ENCODE measurements at regions not wholly inside any gene's neighbourhood (a gene's known extent, or its start where the extent isn't known, plus 50 kb on each side); places are given as distances from the start of the nearest gene placed in this dataset.

GRCh38 chr7:52635021-52635420, 400.4 kb upstream of the POM121L12 start:
- intact Hi-C loops (cut with DNase I; ENCODE audit: low total_unique reads): no loop called here
- no peak for TF ChIP-seq POLR2AphosphoS5 (IDR thresholded peaks at IDR 0.05)
- no peak for TF ChIP-seq EP300 (IDR thresholded peaks at IDR 0.05)
- TF ChIP-seq, protein P1, sequence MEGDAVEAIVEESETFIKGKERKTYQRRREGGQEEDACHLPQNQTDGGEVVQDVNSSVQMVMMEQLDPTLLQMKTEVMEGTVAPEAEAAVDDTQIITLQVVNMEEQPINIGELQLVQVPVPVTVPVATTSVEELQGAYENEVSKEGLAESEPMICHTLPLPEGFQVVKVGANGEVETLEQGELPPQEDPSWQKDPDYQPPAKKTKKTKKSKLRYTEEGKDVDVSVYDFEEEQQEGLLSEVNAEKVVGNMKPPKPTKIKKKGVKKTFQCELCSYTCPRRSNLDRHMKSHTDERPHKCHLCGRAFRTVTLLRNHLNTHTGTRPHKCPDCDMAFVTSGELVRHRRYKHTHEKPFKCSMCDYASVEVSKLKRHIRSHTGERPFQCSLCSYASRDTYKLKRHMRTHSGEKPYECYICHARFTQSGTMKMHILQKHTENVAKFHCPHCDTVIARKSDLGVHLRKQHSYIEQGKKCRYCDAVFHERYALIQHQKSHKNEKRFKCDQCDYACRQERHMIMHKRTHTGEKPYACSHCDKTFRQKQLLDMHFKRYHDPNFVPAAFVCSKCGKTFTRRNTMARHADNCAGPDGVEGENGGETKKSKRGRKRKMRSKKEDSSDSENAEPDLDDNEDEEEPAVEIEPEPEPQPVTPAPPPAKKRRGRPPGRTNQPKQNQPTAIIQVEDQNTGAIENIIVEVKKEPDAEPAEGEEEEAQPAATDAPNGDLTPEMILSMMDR (IDR thresholded peaks at IDR 0.05): no peak
- no peak for TF ChIP-seq POLR2A (IDR thresholded peaks at IDR 0.05)
- H3K36me3 ChIP-seq: no peaks in the 10 kb centered on the region
- H3K4me3 ChIP-seq: no peak overlapping the region
- DNase-seq: peak in 1 of 2 donors; percentile 26
- peaks cover 0 to 5% (median 2%) of the 10 kb centered on the region in 4 donors for H3K9me3 ChIP-seq
- 30 to 56% (median 43%) methylated on average over 2 to 3 of the region's 3 CpGs for WGBS, 5 donors
- no peaks in the 10 kb centered on the region for H3K4me1 ChIP-seq
- no peak overlapping the region for H3K27ac ChIP-seq
- no peaks in the 10 kb centered on the region for H3K27me3 ChIP-seq

- no peaks in the 10 kb centered on the region for H3K27me3 ChIP-seq
- H3K4me3 ChIP-seq: no peak overlapping the region
- no peaks in the 10 kb centered on the region for H3K4me1 ChIP-seq
- peaks cover 0 to 4% (median 0%) of the 10 kb centered on the region in 4 donors for H3K9me3 ChIP-seq
- no peaks in the 10 kb centered on the region for H3K36me3 ChIP-seq
- 83 to 90% (median 88%) methylated on average over 1 of the region's 1 CpG for WGBS, 5 donors
- intact Hi-C loops (cut with DNase I; ENCODE audit: low total_unique reads): no loop called here
- no peak overlapping the region for H3K27ac ChIP-seq
- DNase-seq: no peak
- TF ChIP-seq POLR2AphosphoS5 (IDR thresholded peaks at IDR 0.05) (no peak), EP300 (IDR thresholded peaks at IDR 0.05) (no peak), POLR2A (IDR thresholded peaks at IDR 0.05) (no peak)
- TF ChIP-seq, protein P1 (IDR thresholded peaks at IDR 0.05): no peak
Observed at GRCh38 chr7:52620849-52621248, 414.6 kb upstream of the POM121L12 start.

DNA sequence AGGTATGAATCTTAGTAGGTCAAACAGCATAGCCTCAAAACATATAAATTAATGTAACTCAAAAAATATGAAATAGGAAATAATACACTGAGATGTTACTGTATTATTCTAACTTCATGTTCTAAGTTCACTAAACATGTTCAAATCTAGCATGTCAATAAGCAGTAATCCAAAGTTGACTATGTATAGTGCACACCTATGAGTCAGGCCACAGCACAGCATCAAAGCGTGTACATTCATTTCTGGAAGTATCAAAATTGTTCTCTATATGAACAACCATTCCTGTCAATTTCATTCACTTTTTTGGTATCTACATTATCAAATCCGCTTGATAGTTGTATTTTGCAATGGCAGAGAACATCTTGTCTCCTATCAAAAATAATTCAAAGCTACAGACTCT, 418.9 kb upstream of the POM121L12 start:
- Histone ChIP-seq H3K27me3 (no peaks in the 10 kb centered on the region), H3K36me3 (no peaks in the 10 kb centered on the region), H3K4me1 (no peaks in the 10 kb centered on the region), H3K27ac (no peak overlapping the region), H3K4me3 (no peak overlapping the region), H3K9me3 (no peaks in the 10 kb centered on the region)
- intact Hi-C loops (cut with DNase I; ENCODE audit: low total_unique reads): no loop called here
- WGBS, 5 donors: 86 to 91% (median 90%) methylated on average over 2 of the region's 2 CpGs
- TF ChIP-seq, protein P1 (IDR thresholded peaks at IDR 0.05): no peak
- TF ChIP-seq POLR2A (IDR thresholded peaks at IDR 0.05): no peak
- no peak for TF ChIP-seq POLR2AphosphoS5 (IDR thresholded peaks at IDR 0.05)
- no peak for TF ChIP-seq EP300 (IDR thresholded peaks at IDR 0.05)
- no peak for DNase-seq

DNA sequence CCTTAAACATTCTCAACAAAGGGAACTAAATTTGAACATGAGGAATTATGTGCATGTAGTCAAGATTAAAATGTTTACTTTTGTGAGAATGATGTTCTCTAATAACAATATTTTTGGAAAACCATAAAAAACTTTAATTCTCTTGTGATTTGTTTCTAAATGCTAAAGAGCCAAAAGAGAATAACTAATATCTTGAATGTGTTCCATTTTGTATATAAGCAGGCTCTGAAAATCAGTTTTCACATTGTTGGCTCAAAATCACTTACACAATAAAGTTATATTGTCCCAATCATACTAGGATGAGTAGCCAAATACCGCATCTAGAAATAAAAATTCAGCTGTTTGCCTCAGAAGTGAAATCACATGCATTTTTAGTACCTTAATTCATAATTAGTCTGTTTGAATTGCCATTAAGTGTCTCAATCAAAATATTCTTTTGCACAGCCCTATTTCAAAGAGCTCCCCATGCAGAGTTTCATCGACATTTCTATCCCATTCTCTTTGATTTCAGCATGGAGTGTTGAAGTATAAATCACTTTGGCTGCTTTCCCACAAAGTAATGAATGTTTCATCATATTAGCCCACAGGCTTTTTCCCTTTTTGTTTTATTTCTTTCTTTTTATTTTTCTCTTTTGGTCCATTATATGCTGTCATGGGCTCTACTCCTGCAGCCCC, 420.3 kb upstream of the POM121L12 start:
- H3K27ac ChIP-seq: no peak overlapping the region
- no peaks in the 10 kb centered on the region for H3K27me3 ChIP-seq
- WGBS, 5 donors: 59 to 79% (median 64%) methylated on average over 2 of the region's 2 CpGs
- H3K36me3 ChIP-seq: no peaks in the 10 kb centered on the region
- H3K9me3 ChIP-seq: no peaks in the 10 kb centered on the region
- peak in 1 of 2 donors; percentile 24 for DNase-seq
- no peak for TF ChIP-seq POLR2A (IDR thresholded peaks at IDR 0.05)
- TF ChIP-seq POLR2AphosphoS5 (IDR thresholded peaks at IDR 0.05): no peak
- TF ChIP-seq, protein P1 (IDR thresholded peaks at IDR 0.05): no peak
- no peak for TF ChIP-seq EP300 (IDR thresholded peaks at IDR 0.05)
- intact Hi-C loops (cut with DNase I; ENCODE audit: low total_unique reads): no loop called here
- H3K4me3 ChIP-seq: no peak overlapping the region
- no peaks in the 10 kb centered on the region for H3K4me1 ChIP-seq
